Endothelial cell of umbilical vein (primary cell): ENCODE measurements at regions not wholly inside any gene's neighbourhood (a gene's known extent, or its start where the extent isn't known, plus 50 kb on each side); places are given as distances from the start of the nearest gene placed in this dataset.

ENCODE experiments used
- BruUV-seq: library from RNA; stranded (reverse); fragments of 400-500 nt; replicated peaks from 2 replicates; lab custom pipeline; 2021; lab: Mats Ljungman, UMichigan
- CTCF ChIA-PET: fragments of 300-600, 350-600 bp; sonication (Branson Sonifier 250); formaldehyde crosslinking; loops from one replicate; lab custom pipeline; 2021; ENCODE audit warnings: antibody characterized with exemption, inconsistent platforms; lab: Charles Lee
- POLR2A ChIA-PET: fragments of 300-600, 350-600 bp; sonication (Branson Sonifier 250); formaldehyde crosslinking; loops from one replicate; lab custom pipeline; 2021; ENCODE audit warnings: antibody characterized with exemption, inconsistent platforms; lab: Charles Lee
- DNase-seq: peaks from one replicate; pipeline ENCODE4 v3.0.0-alpha.2; 2011; ENCODE audit warnings: low read depth, low spot score
- FAIRE-seq: peaks from 2 replicates; lab custom pipeline; 2011; peaks lifted over from hg19 to GRCh38; lab: Jason Lieb, UNC
- H2AFZ ChIP-seq: 2 replicates; pipeline ENCODE4 v1.6.0; 2012; ENCODE audit warnings: low read depth, low read length, control low read depth, inconsistent platforms
- H3K27ac ChIP-seq: 2 replicates; pipeline ENCODE4 v1.5.1; 2011; ENCODE audit warnings: low read depth, mild to moderate bottlenecking, control low read depth, low read length, moderate library complexity; ENCODE audit not compliant: insufficient read depth
- H3K27me3 ChIP-seq, 2 experiments: 2 replicates each; pipeline versions ENCODE4 v1.6.0 to v1.6.1; 2011; ENCODE audit warnings: low read length in 2 of 2, mixed read lengths in 1 of 2; ENCODE audit not compliant: control insufficient read depth in 2 of 2, insufficient read depth in 2 of 2
- H3K36me3 ChIP-seq, 2 experiments: 2 replicates in 1 of 2; 3 replicates in 1 of 2; pipeline ENCODE4 v1.5.1; 2011; ENCODE audit warnings: low read length in 2 of 2, mild to moderate bottlenecking in 1 of 2, moderate library complexity in 1 of 2; ENCODE audit not compliant: control insufficient read depth in 2 of 2, insufficient read depth in 2 of 2; ENCODE audit errors: extremely low read depth in 1 of 2
- H3K4me1 ChIP-seq: 3 replicates; pipeline ENCODE4 v1.5.1; 2011; ENCODE audit warnings: mild to moderate bottlenecking, low read length; ENCODE audit not compliant: control insufficient read depth, insufficient read depth; ENCODE audit errors: extremely low read depth
- H3K4me2 ChIP-seq: 2 replicates; pipeline ENCODE4 v1.6.1; 2011; ENCODE audit warnings: low read length, control low read depth, mixed read lengths; ENCODE audit not compliant: insufficient read depth
- H3K4me3 ChIP-seq, 3 experiments: fragments of 200-600 bp in 1 of 3; sonication (generic), shearing (Covaris generic) in 1 of 3; replicated peaks in 1 of 3; 2 replicates each; pipeline ENCODE4 v1.5.1; 2011 to 2016; ENCODE audit warnings: control low read depth in 3 of 3, low read length in 3 of 3, mild to moderate bottlenecking in 2 of 3, inconsistent platforms in 1 of 3, low read depth in 1 of 3, moderate library complexity in 1 of 3; ENCODE audit not compliant: insufficient read depth in 1 of 3
- H3K79me2 ChIP-seq: 2 replicates; pipeline ENCODE4 v1.6.0; 2012; ENCODE audit warnings: low read length, inconsistent platforms; ENCODE audit not compliant: control insufficient read depth, insufficient read depth
- H3K9ac ChIP-seq: replicated peaks from 2 replicates; pipeline ENCODE3; 2011; ENCODE audit warnings: low read length, control low read depth; ENCODE audit not compliant: insufficient read depth; ENCODE audit errors: extremely low read depth
- H3K9me1 ChIP-seq: replicated peaks from 3 replicates; pipeline ENCODE4 v1.6.0; 2011; ENCODE audit warnings: mild to moderate bottlenecking, low read length; ENCODE audit not compliant: control insufficient read depth, insufficient read depth; ENCODE audit errors: extremely low read depth
- H3K9me3 ChIP-seq: replicated peaks from 2 replicates; pipeline ENCODE4 v1.5.1; 2012; ENCODE audit warnings: low read length, inconsistent platforms; ENCODE audit not compliant: control insufficient read depth, insufficient read depth
- H4K20me1 ChIP-seq: replicated peaks from 2 replicates; pipeline ENCODE3; 2011; ENCODE audit warnings: mild to moderate bottlenecking, low read length; ENCODE audit not compliant: control insufficient read depth, insufficient read depth; ENCODE audit errors: extremely low read depth
- EZH2 ChIP-seq: IDR thresholded peaks from 2 replicates; pipeline ENCODE4 v1.6.1; 2012; ENCODE audit warnings: borderline replicate concordance, low read depth, mild to moderate bottlenecking, moderate library complexity, low read length, inconsistent platforms; ENCODE audit not compliant: severe bottlenecking
- FOS ChIP-seq: IDR thresholded peaks from 2 replicates; pipeline ENCODE4 v1.6.1; 2011; ENCODE audit warnings: mild to moderate bottlenecking, low read length, moderate library complexity, borderline replicate concordance; ENCODE audit not compliant: insufficient read depth
- GATA2 ChIP-seq: IDR thresholded peaks from 2 replicates; pipeline ENCODE4 v1.7.0; 2011; ENCODE audit warnings: low read depth, mild to moderate bottlenecking, moderate library complexity, mixed read lengths, low read length; ENCODE audit not compliant: insufficient read length, insufficient read depth
- JUN ChIP-seq: IDR thresholded peaks from 2 replicates; pipeline ENCODE4 v1.6.1; 2011; ENCODE audit warnings: borderline replicate concordance, low read depth; ENCODE audit not compliant: insufficient read length, insufficient read depth
- MYC ChIP-seq: IDR thresholded peaks from one replicate; pipeline ENCODE4 v1.6.1; 2011; ENCODE audit warnings: mild to moderate bottlenecking, low read depth, low read length
- POLR2A ChIP-seq: IDR thresholded peaks from 2 replicates; pipeline ENCODE4 v1.6.1; 2012; ENCODE audit warnings: low read depth, mild to moderate bottlenecking, control low read depth, low read length
- POLR2AphosphoS5 ChIP-seq: IDR thresholded peaks from 2 replicates; pipeline ENCODE4 v1.6.1; 2012; ENCODE audit warnings: low read depth, mild to moderate bottlenecking, control low read depth, low read length, moderate library complexity; ENCODE audit not compliant: insufficient read depth
- dilution Hi-C: fragments of 300-500 bp; cut with MboI; formaldehyde crosslinking; loops from one replicate; pipeline ENCODE4 v1.15.0; 2019; ENCODE audit warnings: low sequenced_read_pairs; ENCODE audit not compliant: extremely low pct_ligation_motif_present
- intact Hi-C: fragments of 100-400 bp; cut with micrococcal nuclease; formaldehyde crosslinking; loops from one replicate; pipeline ENCODE4 v1.10.0; 2022
- TF ChIP-seq, protein P1 (sequence below): IDR thresholded peaks from 2 replicates; pipeline ENCODE4 v1.6.1; 2011; ENCODE audit not compliant: insufficient read depth, insufficient read length
- TF ChIP-seq, protein P2 (sequence below), 2 donors: IDR thresholded peaks; 1 replicate in 1 of 2; 2 replicates in 1 of 2; pipeline ENCODE4 v1.5.1; 2011; ENCODE audit warnings: low read length in 2 of 2, mild to moderate bottlenecking in 2 of 2, moderate library complexity in 2 of 2, control low read depth in 1 of 2, inconsistent platforms in 1 of 2, low read depth in 1 of 2; ENCODE audit not compliant: insufficient read depth in 1 of 2; ENCODE audit errors: extremely low read depth in 1 of 2

DNA sequence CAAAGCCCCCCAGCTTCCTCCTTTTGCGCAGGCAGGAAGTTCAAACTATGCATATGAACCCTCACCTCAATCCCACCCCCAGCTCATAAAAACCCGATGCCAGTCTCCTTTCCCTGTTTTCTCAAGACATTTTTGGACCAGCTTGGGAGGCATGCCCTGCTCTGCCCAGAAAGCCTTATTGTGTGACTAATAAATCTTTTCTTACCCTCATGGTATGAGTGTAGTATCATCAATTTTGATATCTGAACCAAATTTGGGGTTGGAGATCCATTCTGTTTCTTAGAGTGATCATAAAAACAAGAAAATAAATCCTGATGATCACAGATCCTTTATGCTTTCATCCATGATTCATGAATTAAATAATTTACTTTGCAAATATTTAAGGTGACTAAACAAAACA, 128.5 kb downstream of the ALG10B start:
- DNase-seq (no peak), FAIRE-seq (no peak)
- ChIA-PET POLR2A (no interaction called here), CTCF (no interaction called here)
- dilution Hi-C loops (no loop called here), intact Hi-C loops (no loop called here)
- Histone ChIP-seq H3K9ac (no peak overlapping the region), H3K36me3 (no peaks in the 10 kb centered on the region), H4K20me1 (no peaks in the 10 kb centered on the region), H3K4me1 (no peaks in the 10 kb centered on the region), H2AFZ (no peak overlapping the region), H3K4me3 (no peak overlapping the region), H3K9me1 (no peaks in the 10 kb centered on the region), H3K79me2 (no peaks in the 10 kb centered on the region), H3K27ac (no peak overlapping the region), H3K4me2 (no peak overlapping the region), H3K27me3 (no peaks in the 10 kb centered on the region), H3K9me3 (no peaks in the 10 kb centered on the region)
- BruUV-seq, result no TSS peak
- no peak for TF ChIP-seq POLR2A
- no peak for TF ChIP-seq MYC
- TF ChIP-seq FOS, result no peak
- TF ChIP-seq POLR2AphosphoS5, result no peak
- TF ChIP-seq GATA2, result no peak
- TF ChIP-seq, protein P1, sequence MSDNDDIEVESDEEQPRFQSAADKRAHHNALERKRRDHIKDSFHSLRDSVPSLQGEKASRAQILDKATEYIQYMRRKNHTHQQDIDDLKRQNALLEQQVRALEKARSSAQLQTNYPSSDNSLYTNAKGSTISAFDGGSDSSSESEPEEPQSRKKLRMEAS, result no peak
- TF ChIP-seq, protein P2, sequence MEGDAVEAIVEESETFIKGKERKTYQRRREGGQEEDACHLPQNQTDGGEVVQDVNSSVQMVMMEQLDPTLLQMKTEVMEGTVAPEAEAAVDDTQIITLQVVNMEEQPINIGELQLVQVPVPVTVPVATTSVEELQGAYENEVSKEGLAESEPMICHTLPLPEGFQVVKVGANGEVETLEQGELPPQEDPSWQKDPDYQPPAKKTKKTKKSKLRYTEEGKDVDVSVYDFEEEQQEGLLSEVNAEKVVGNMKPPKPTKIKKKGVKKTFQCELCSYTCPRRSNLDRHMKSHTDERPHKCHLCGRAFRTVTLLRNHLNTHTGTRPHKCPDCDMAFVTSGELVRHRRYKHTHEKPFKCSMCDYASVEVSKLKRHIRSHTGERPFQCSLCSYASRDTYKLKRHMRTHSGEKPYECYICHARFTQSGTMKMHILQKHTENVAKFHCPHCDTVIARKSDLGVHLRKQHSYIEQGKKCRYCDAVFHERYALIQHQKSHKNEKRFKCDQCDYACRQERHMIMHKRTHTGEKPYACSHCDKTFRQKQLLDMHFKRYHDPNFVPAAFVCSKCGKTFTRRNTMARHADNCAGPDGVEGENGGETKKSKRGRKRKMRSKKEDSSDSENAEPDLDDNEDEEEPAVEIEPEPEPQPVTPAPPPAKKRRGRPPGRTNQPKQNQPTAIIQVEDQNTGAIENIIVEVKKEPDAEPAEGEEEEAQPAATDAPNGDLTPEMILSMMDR (IDR thresholded peaks at IDR 0.05; ENCODE audit: extremely low read depth in 1 of 2, insufficient read depth in 1 of 2, low read depth in 1 of 2, low read length in 2 of 2), result no peak
- no peak for TF ChIP-seq JUN
- TF ChIP-seq EZH2, result no peak
